Activated naive CD8-positive, alpha-beta T cell treated with anti-CD3 and anti-CD28 coated beads, Interleukin-2, amount 10 ng/mL, durations not matched to agents 7 days and 5 days (primary cell): ENCODE measurements at regions not wholly inside any gene's neighbourhood (a gene's known extent, or its start where the extent isn't known, plus 50 kb on each side); places are given as distances from the start of the nearest gene placed in this dataset.

ENCODE experiments used
- ATAC-seq: fragments of 150-1000 bp; cut with Tn5 transposase; one replicate; pipeline ENCODE4 v1.10.0; 2021; ENCODE audit warnings: low read depth, moderate library complexity
- POLR2A ChIA-PET: fragments of 350-600 bp; sonication (Branson Sonifier 250); formaldehyde crosslinking; loops from one replicate; lab custom pipeline; 2021; ENCODE audit warnings: antibody characterized with exemption; lab: Charles Lee
- DNase-seq: peaks from one replicate; pipeline ENCODE4 v3.0.0; 2021
- H3K27ac Mint-ChIP-seq: one replicate; pipeline ENCODE4 v1.8.0; 2022; ENCODE audit warnings: mild to moderate bottlenecking, mixed read lengths
- H3K27me3 Mint-ChIP-seq: one replicate; pipeline ENCODE4 v1.8.0; 2022; ENCODE audit warnings: mild to moderate bottlenecking, moderate library complexity, mixed read lengths
- H3K36me3 Mint-ChIP-seq: one replicate; pipeline ENCODE4 v1.8.0; 2021; ENCODE audit warnings: mild to moderate bottlenecking, mixed read lengths
- H3K4me1 Mint-ChIP-seq: one replicate; pipeline ENCODE4 v1.8.0; 2021; ENCODE audit warnings: mixed read lengths
- H3K4me3 Mint-ChIP-seq: one replicate; pipeline ENCODE4 v1.8.0; 2022; ENCODE audit warnings: mild to moderate bottlenecking, moderate library complexity, mixed read lengths
- H3K9me3 Mint-ChIP-seq: one replicate; pipeline ENCODE4 v1.8.0; 2021; ENCODE audit warnings: mixed read lengths

GRCh38 chr2:66695226-66695735 lies 260.4 kb downstream of the MEIS1 start:
- Mint-ChIP-seq H3K9me3 (no peaks in the 10 kb centered on the region), H3K4me3 (no peak overlapping the region), H3K4me1 (no peaks in the 10 kb centered on the region), H3K27ac (no peak overlapping the region), H3K36me3 (no peaks in the 10 kb centered on the region), H3K27me3 (no peaks in the 10 kb centered on the region)
- DNase-seq, result no peak
- no peak for ATAC-seq
- POLR2A ChIA-PET, result no interaction called here

- H3K4me1 Mint-ChIP-seq, result no peaks in the 10 kb centered on the region
- no peak for ATAC-seq
- H3K27ac Mint-ChIP-seq, result no peak overlapping the region
- no peaks in the 10 kb centered on the region for H3K9me3 Mint-ChIP-seq
- no peak overlapping the region for H3K4me3 Mint-ChIP-seq
- DNase-seq, result no peak
- H3K27me3 Mint-ChIP-seq, result no peaks in the 10 kb centered on the region
- no peaks in the 10 kb centered on the region for H3K36me3 Mint-ChIP-seq
- POLR2A ChIA-PET, result no interaction called here
Measured at GRCh38 chr2:66696374-66696773, 261.4 kb downstream of the MEIS1 start.

GRCh38 chr2:66696886-66697285 lies 262.0 kb downstream of the MEIS1 start:
- Mint-ChIP-seq H3K4me1 (no peaks in the 10 kb centered on the region), H3K27ac (no peak overlapping the region), H3K27me3 (no peaks in the 10 kb centered on the region), H3K9me3 (no peaks in the 10 kb centered on the region), H3K36me3 (no peaks in the 10 kb centered on the region), H3K4me3 (no peak overlapping the region)
- DNase-seq (no peak), ATAC-seq (no peak)
- POLR2A ChIA-PET, result no interaction called here

- H3K4me3 Mint-ChIP-seq, result no peak overlapping the region
- H3K27ac Mint-ChIP-seq, result no peak overlapping the region
- H3K4me1 Mint-ChIP-seq, result no peaks in the 10 kb centered on the region
- H3K36me3 Mint-ChIP-seq, result no peaks in the 10 kb centered on the region
- POLR2A ChIA-PET, result no interaction called here
- ATAC-seq (no peak), DNase-seq (no peak)
- H3K27me3 Mint-ChIP-seq, result no peaks in the 10 kb centered on the region
- no peaks in the 10 kb centered on the region for H3K9me3 Mint-ChIP-seq
Measured at GRCh38 chr2:66697366-66697765, 262.4 kb downstream of the MEIS1 start.

- Mint-ChIP-seq H3K4me1 (no peaks in the 10 kb centered on the region), H3K4me3 (no peak overlapping the region), H3K27ac (no peak overlapping the region), H3K36me3 (no peaks in the 10 kb centered on the region), H3K27me3 (no peaks in the 10 kb centered on the region), H3K9me3 (no peaks in the 10 kb centered on the region)
- POLR2A ChIA-PET, result no interaction called here
- ATAC-seq (no peak), DNase-seq (no peak)
Measured at GRCh38 chr2:66698091-66698490, 263.2 kb downstream of the MEIS1 start.

GRCh38 chr2:66698576-66699239 lies 263.8 kb downstream of the MEIS1 start:
- Mint-ChIP-seq H3K4me3 (no peak overlapping the region), H3K36me3 (no peaks in the 10 kb centered on the region), H3K27ac (no peak overlapping the region), H3K9me3 (no peaks in the 10 kb centered on the region), H3K4me1 (no peaks in the 10 kb centered on the region), H3K27me3 (no peaks in the 10 kb centered on the region)
- POLR2A ChIA-PET, result no interaction called here
- DNase-seq (no peak), ATAC-seq (no peak)

GRCh38 chr2:66699416-66699792 lies 264.5 kb downstream of the MEIS1 start:
- Mint-ChIP-seq H3K9me3 (no peaks in the 10 kb centered on the region), H3K36me3 (no peaks in the 10 kb centered on the region), H3K27ac (no peak overlapping the region), H3K4me1 (no peaks in the 10 kb centered on the region), H3K27me3 (no peaks in the 10 kb centered on the region), H3K4me3 (no peak overlapping the region)
- ATAC-seq, result no peak
- POLR2A ChIA-PET, result no interaction called here
- DNase-seq, result no peak

GRCh38 chr2:66699793-66700676 lies 265.1 kb downstream of the MEIS1 start:
- no peak overlapping the region for H3K27ac Mint-ChIP-seq
- no peak for DNase-seq
- H3K9me3 Mint-ChIP-seq, result no peaks in the 10 kb centered on the region
- no peak for ATAC-seq
- no peaks in the 10 kb centered on the region for H3K27me3 Mint-ChIP-seq
- no peaks in the 10 kb centered on the region for H3K36me3 Mint-ChIP-seq
- POLR2A ChIA-PET, result no interaction called here
- H3K4me1 Mint-ChIP-seq, result no peaks in the 10 kb centered on the region
- H3K4me3 Mint-ChIP-seq, result no peak overlapping the region

GRCh38 chr2:66700677-66701066 lies 265.7 kb downstream of the MEIS1 start:
- Mint-ChIP-seq H3K9me3 (no peaks in the 10 kb centered on the region), H3K4me1 (no peaks in the 10 kb centered on the region), H3K36me3 (no peaks in the 10 kb centered on the region), H3K4me3 (no peak overlapping the region), H3K27me3 (no peaks in the 10 kb centered on the region), H3K27ac (no peak overlapping the region)
- DNase-seq, result no peak
- no peak for ATAC-seq
- POLR2A ChIA-PET, result no interaction called here

GRCh38 chr2:66701251-66701650 lies 266.3 kb downstream of the MEIS1 start:
- H3K4me3 Mint-ChIP-seq, result no peak overlapping the region
- H3K4me1 Mint-ChIP-seq, result no peaks in the 10 kb centered on the region
- no peaks in the 10 kb centered on the region for H3K36me3 Mint-ChIP-seq
- no peaks in the 10 kb centered on the region for H3K9me3 Mint-ChIP-seq
- no peak for DNase-seq
- H3K27ac Mint-ChIP-seq, result no peak overlapping the region
- POLR2A ChIA-PET, result no interaction called here
- ATAC-seq, result no peak
- no peaks in the 10 kb centered on the region for H3K27me3 Mint-ChIP-seq

- Mint-ChIP-seq H3K27me3 (no peaks in the 10 kb centered on the region), H3K36me3 (no peaks in the 10 kb centered on the region), H3K4me3 (no peak overlapping the region), H3K27ac (no peak overlapping the region), H3K9me3 (no peaks in the 10 kb centered on the region), H3K4me1 (no peaks in the 10 kb centered on the region)
- no peak for DNase-seq
- ATAC-seq, result no peak
- POLR2A ChIA-PET, result no interaction called here
Measured at GRCh38 chr2:66701656-66702055, 266.7 kb downstream of the MEIS1 start.

GRCh38 chr2:66702301-66702700 lies 267.4 kb downstream of the MEIS1 start:
- DNase-seq, result no peak
- Mint-ChIP-seq H3K4me1 (no peaks in the 10 kb centered on the region), H3K4me3 (no peak overlapping the region), H3K36me3 (no peaks in the 10 kb centered on the region), H3K27ac (no peak overlapping the region), H3K27me3 (no peaks in the 10 kb centered on the region), H3K9me3 (no peaks in the 10 kb centered on the region)
- ATAC-seq, result no peak
- POLR2A ChIA-PET, result no interaction called here

- H3K36me3 Mint-ChIP-seq, result no peaks in the 10 kb centered on the region
- no peak overlapping the region for H3K27ac Mint-ChIP-seq
- no peaks in the 10 kb centered on the region for H3K27me3 Mint-ChIP-seq
- no peaks in the 10 kb centered on the region for H3K4me1 Mint-ChIP-seq
- ATAC-seq (no peak), DNase-seq (no peak)
- H3K4me3 Mint-ChIP-seq, result no peak overlapping the region
- POLR2A ChIA-PET, result no interaction called here
- no peaks in the 10 kb centered on the region for H3K9me3 Mint-ChIP-seq
Measured at GRCh38 chr2:66704786-66705185, 269.9 kb downstream of the MEIS1 start.

- DNase-seq (no peak), ATAC-seq (no peak)
- Mint-ChIP-seq H3K36me3 (no peaks in the 10 kb centered on the region), H3K27ac (no peak overlapping the region), H3K4me1 (no peaks in the 10 kb centered on the region), H3K27me3 (no peaks in the 10 kb centered on the region), H3K9me3 (no peaks in the 10 kb centered on the region), H3K4me3 (no peak overlapping the region)
- POLR2A ChIA-PET, result no interaction called here
Measured at GRCh38 chr2:66714610-66715009, 279.7 kb downstream of the MEIS1 start.
